Fibroblast of lung (primary cell): ENCODE measurements at regions not wholly inside any gene's neighbourhood (a gene's known extent, or its start where the extent isn't known, plus 50 kb on each side); places are given as distances from the start of the nearest gene placed in this dataset.

Experiments used
- CTCF ChIP-seq, 2 donors: IDR thresholded peaks in 1 of 2; conservative IDR thresholded peaks in 1 of 2; 1 replicate in 1 of 2; 2 replicates in 1 of 2; pipeline ENCODE4 v1.5.1; 2011 to 2012; ENCODE audit warnings: low read length in 2 of 2, control low read depth in 1 of 2, inconsistent platforms in 1 of 2, low read depth in 1 of 2, mild to moderate bottlenecking in 1 of 2
- EZH2 ChIP-seq: IDR thresholded peaks from 2 replicates; pipeline ENCODE4 v1.5.1; 2012; ENCODE audit warnings: low read length, control low read depth, mild to moderate bottlenecking; ENCODE audit errors: missing control alignments

DNA sequence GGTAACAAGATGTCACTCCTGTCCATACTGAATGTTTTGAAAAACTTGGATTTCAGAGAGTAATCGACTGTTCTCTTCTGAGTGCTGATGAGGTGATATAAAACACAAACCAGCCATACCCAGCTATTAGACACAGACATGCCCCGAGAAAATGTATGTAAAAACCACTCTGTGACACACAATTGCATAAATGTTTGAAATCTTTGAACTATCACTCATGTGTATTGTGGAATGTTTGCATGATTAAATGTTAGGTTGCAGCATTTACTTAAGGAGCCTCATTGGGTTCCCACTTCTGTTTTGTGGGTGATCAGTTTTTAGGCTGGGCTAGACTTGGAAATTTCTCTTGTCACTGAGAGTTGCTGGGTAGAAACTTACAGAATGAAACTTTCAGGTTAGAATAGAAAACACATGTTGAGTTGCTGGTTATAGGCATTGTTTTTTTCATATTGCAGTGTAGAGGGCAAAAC is 270.4 kb upstream of the B3GALT2 start:
- no peak for TF ChIP-seq CTCF (conservative IDR thresholded peaks at IDR 0.05 in 1 of 2, IDR thresholded peaks at IDR 0.05 in 1 of 2; ENCODE audit: low read depth in 1 of 2, low read length in 2 of 2)
- no peak for TF ChIP-seq EZH2
